Breast epithelium (tissue), 4 donors: ENCODE measurements at regions not wholly inside any gene's neighbourhood (a gene's known extent, or its start where the extent isn't known, plus 50 kb on each side); places are given as distances from the start of the nearest gene placed in this dataset.

Source experiments
- DNase-seq, 2 donors: peaks; one replicate each; pipeline ENCODE4 v3.0.0-alpha.2; 2019; ENCODE audit warnings: low spot score in 2 of 2
- H3K27ac ChIP-seq, 2 donors: fragments of 200-600 bp; sonication (generic) in 1 of 2; one replicate each; pipeline ENCODE4 v1.5.1; 2016 to 2019; ENCODE audit warnings: mild to moderate bottlenecking in 1 of 2
- H3K27me3 ChIP-seq, 2 donors: fragments of 200-600 bp; sonication (generic) in 1 of 2; one replicate each; pipeline versions ENCODE4 v1.5.1 to v1.6.0; 2017 to 2019; ENCODE audit warnings: control low read depth in 1 of 2, mild to moderate bottlenecking in 1 of 2
- H3K36me3 ChIP-seq: fragments of 200-600 bp; one replicate; pipeline ENCODE4 v1.5.1; 2019
- H3K4me1 ChIP-seq, 2 donors: fragments of 200-600 bp; sonication (generic); one replicate each; pipeline ENCODE4 v1.5.1; 2016 to 2019; ENCODE audit warnings: control low read depth in 1 of 2
- H3K4me3 ChIP-seq, 3 donors: fragments of 200-600 bp; sonication (generic); 1 replicate in 2 of 3; 2 replicates in 1 of 3; pipeline ENCODE4 v1.5.1; 2016 to 2019; ENCODE audit warnings: mild to moderate bottlenecking in 3 of 3, moderate library complexity in 2 of 3
- H3K9me3 ChIP-seq, 2 donors: fragments of 200-600 bp; sonication (generic) in 1 of 2; one replicate each; pipeline ENCODE4 v1.5.1; 2016 to 2019; ENCODE audit warnings: control low read depth in 1 of 2
- CTCF ChIP-seq, 3 donors: fragments of 450-650 bp; IDR thresholded peaks; one replicate each; pipeline ENCODE4 v1.5.1; 2016 to 2017; ENCODE audit warnings: antibody characterized with exemption in 3 of 3, mild to moderate bottlenecking in 3 of 3, moderate library complexity in 3 of 3
- POLR2A ChIP-seq: fragments of 450-650 bp; IDR thresholded peaks from one replicate; pipeline ENCODE4 v1.6.1; 2016; ENCODE audit warnings: antibody characterized with exemption, mild to moderate bottlenecking, moderate library complexity
- POLR2AphosphoS5 ChIP-seq, 3 donors: sonication (generic); formaldehyde crosslinking; IDR thresholded peaks; one replicate each; pipeline ENCODE4 v1.6.1; 2017; ENCODE audit warnings: antibody characterized with exemption in 3 of 3
- intact Hi-C: fragments of 100-400 bp; cut with DNase I; formaldehyde crosslinking; loops from one replicate; pipeline ENCODE4 v1.15.1; 2023; ENCODE audit warnings: low total_unique reads

- intact Hi-C loops = no loop called here
- no peak for DNase-seq
- TF ChIP-seq POLR2AphosphoS5 (IDR thresholded peaks at IDR 0.05) = no peak
- TF ChIP-seq POLR2A = no peak
- no peak for TF ChIP-seq CTCF (IDR thresholded peaks at IDR 0.05)
Measured at GRCh38 chr14:41549821-41550607, 56.7 kb upstream of the LRFN5 start.

GRCh38 chr14:41549282-41549681 is 57.4 kb upstream of the LRFN5 start:
- intact Hi-C loops = no loop called here
- H3K9me3 ChIP-seq = no peaks in the 10 kb centered on the region
- H3K4me1 ChIP-seq = no peaks in the 10 kb centered on the region
- no peaks in the 10 kb centered on the region for H3K27me3 ChIP-seq
- DNase-seq = no peak
- no peak overlapping the region for H3K4me3 ChIP-seq
- no peak for TF ChIP-seq CTCF (IDR thresholded peaks at IDR 0.05)
- no peak for TF ChIP-seq POLR2A
- TF ChIP-seq POLR2AphosphoS5 (IDR thresholded peaks at IDR 0.05) = no peak
- no peaks in the 10 kb centered on the region for H3K36me3 ChIP-seq
- H3K27ac ChIP-seq = no peak overlapping the region

More at GRCh38 chr14:41549821-41550607, 56.7 kb upstream of the LRFN5 start:
- Histone ChIP-seq H3K36me3 (no peaks in the 10 kb centered on the region), H3K4me1 (no peaks in the 10 kb centered on the region), H3K4me3 (no peak overlapping the region), H3K9me3 (no peaks in the 10 kb centered on the region), H3K27me3 (no peaks in the 10 kb centered on the region), H3K27ac (no peak overlapping the region)

- intact Hi-C loops = no loop called here
- H3K9me3 ChIP-seq = peaks cover 0 to 1% of the 10 kb centered on the region in 2 donors
- no peak for TF ChIP-seq POLR2AphosphoS5 (IDR thresholded peaks at IDR 0.05)
- no peak for TF ChIP-seq CTCF (IDR thresholded peaks at IDR 0.05)
- TF ChIP-seq POLR2A = no peak
- no peak for DNase-seq
- H3K36me3 ChIP-seq = no peaks in the 10 kb centered on the region
- H3K27me3 ChIP-seq = no peaks in the 10 kb centered on the region
- no peaks in the 10 kb centered on the region for H3K4me1 ChIP-seq
- no peak overlapping the region for H3K27ac ChIP-seq
- H3K4me3 ChIP-seq = no peak overlapping the region
Measured at GRCh38 chr14:41548666-41549065, 58.0 kb upstream of the LRFN5 start.

GRCh38 chr14:41541333-41541732 is 65.3 kb upstream of the LRFN5 start:
- peaks cover 20 to 23% of the 10 kb centered on the region in 2 donors for H3K9me3 ChIP-seq
- no peak overlapping the region for H3K4me3 ChIP-seq

More at GRCh38 chr14:41541333-41541732, 65.3 kb upstream of the LRFN5 start:
- H3K4me1 ChIP-seq = no peaks in the 10 kb centered on the region
- H3K27ac ChIP-seq = no peak overlapping the region
- intact Hi-C loops = no loop called here
- H3K27me3 ChIP-seq = no peaks in the 10 kb centered on the region
- DNase-seq = no peak
- H3K36me3 ChIP-seq = no peaks in the 10 kb centered on the region
- no peak for TF ChIP-seq CTCF (IDR thresholded peaks at IDR 0.05)
- no peak for TF ChIP-seq POLR2A
- TF ChIP-seq POLR2AphosphoS5 (IDR thresholded peaks at IDR 0.05) = no peak
